Limb (tissue), 2 donors: ENCODE measurements at regions not wholly inside any gene's neighbourhood (a gene's known extent, or its start where the extent isn't known, plus 50 kb on each side); places are given as distances from the start of the nearest gene placed in this dataset.

ENCODE experiments used
- DNase-seq, 2 donors: peaks; one replicate each; pipeline ENCODE4 v3.0.0-alpha.2; 2016; ENCODE audit errors: extremely low spot score in 2 of 2

DNA sequence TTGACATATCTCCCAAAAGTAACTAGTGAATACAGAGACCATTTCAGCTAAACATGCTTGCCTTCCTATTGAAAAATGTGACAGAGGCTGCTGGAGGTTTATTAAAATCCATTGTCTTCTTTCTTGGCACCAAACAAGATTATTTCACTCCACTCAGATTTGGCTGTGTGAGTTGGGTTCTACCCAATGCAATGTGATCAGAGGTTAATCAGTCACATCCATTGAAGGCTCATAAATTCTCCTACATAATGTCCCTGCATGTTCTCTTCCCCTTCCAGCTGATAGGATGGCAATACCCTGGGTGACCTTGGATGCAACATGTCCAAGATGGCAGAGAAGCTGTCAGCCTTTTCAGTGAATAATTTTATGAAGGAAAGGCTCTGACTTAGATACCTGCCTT, 54.5 kb downstream of the TKTL2 start:
- DNase-seq = no peak

DNA sequence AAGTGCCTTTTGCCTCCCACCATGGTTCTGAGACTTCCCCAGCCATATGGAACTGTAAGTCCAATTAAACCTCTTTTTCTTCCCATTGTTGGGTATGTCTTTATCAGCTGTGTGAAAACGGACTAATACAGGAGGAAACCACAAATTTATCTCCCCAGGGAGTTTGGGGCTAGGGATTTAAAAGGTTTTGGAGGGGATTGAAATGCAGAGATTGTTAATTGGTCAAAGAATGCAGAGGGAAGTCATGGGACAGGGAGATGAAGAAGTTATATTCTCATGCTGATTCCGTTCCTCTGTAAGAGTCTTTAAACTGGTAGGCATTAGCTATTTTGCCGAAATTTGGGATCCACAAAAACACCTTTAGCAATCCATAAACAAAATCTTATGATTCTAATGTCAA, 57.9 kb downstream of the TKTL2 start:
- DNase-seq = no peak

DNA sequence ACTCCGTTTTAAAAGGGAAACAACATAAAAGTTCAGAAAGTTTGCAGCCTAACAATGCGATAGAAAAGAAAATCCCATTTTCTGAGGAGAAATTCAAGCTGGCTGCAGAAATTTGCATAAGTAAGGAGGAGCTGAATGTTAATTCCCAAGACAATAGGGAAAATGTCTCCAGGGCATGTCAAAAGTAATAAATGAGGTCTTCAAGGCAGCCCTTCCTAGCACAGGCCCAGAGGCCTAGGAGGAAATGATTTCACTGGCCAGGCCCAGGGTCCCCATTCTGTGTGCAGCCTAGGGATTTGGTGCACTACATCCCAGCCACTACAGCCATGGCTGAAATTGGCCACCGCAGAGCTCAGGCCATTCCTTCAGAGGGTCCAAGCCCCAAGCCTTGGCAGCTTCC, 59.3 kb downstream of the TKTL2 start:
- no peak for DNase-seq

DNA sequence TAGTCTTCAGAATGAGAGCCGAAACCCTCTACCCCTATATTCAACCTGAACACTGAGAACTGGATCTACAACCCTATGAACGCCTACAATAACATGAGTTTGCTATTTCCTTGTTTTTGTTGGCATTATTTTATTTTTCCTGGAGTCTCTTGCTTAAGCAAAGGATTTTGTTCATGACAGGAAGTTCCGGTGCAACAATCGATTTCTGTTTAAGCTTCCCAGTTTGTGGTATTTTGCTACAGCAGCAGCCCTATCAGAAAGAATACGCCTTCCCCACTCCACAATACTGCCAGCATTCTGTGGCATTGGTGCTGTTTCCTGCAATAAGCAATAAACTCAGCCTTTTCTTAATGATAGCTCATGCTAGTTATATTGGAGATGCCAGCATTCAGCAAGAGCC, 60.9 kb downstream of the NPY5R start:
- peak in 1 of 2 donors; percentile 6 for DNase-seq

DNA sequence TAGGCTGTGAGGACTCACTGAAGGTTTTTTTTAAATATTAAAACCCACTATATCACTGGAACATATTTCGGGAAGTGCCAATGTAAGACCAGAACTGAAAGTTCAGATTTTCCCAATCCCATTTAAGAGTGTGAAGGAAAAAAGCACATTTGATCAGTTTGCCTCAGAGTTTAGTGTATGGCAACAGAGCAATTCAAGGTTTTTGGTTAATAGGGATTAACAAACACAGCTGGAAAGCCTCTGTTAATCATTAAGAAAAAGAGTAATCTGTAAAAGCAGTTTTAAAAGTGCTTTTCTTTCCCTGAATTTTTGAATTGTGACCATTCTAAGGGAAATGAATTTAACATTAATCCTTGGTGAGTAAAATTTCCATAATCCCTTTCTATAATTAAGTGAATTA, 60.4 kb downstream of the NPY5R start:
- DNase-seq = no peak
